HG02588 (cell line): ENCODE measurements at regions not wholly inside any gene's neighbourhood (a gene's known extent, or its start where the extent isn't known, plus 50 kb on each side); places are given as distances from the start of the nearest gene placed in this dataset.
"Not testable (repeated sequence)": the region's sequence is repeated elsewhere in the genome, so short reads cannot be mapped to it uniquely, and the experiment has no call there.

Experiments
- ATAC-seq: cut with Tn5 transposase; IDR thresholded peaks from one replicate; pipeline ENCODE4 v1.9.1; 2021; ENCODE audit warnings: mild to moderate bottlenecking, moderate library complexity; ENCODE audit not compliant: unreplicated experiment

- no peak for ATAC-seq
These were observed 134.1 kb upstream of the RXFP2 start for GRCh38 chr13:31605076-31605860.

- ATAC-seq: not testable (repeated sequence)
These were observed 131.8 kb upstream of the RXFP2 start for GRCh38 chr13:31607531-31607930.

- ATAC-seq: not testable (repeated sequence)
These were observed 130.5 kb upstream of the RXFP2 start for GRCh38 chr13:31608780-31609179.

- ATAC-seq: no peak
These were observed 128.9 kb upstream of the RXFP2 start for GRCh38 chr13:31610270-31610998.

- ATAC-seq: no peak
These were observed 128.1 kb upstream of the RXFP2 start for GRCh38 chr13:31611214-31611613.

GRCh38 chr13:31614073-31614472 lies 125.3 kb upstream of the RXFP2 start:
- ATAC-seq: no peak

- no peak for ATAC-seq
These were observed 124.6 kb upstream of the RXFP2 start for GRCh38 chr13:31614704-31615103.

- no peak for ATAC-seq
These were observed 114.2 kb upstream of the RXFP2 start for GRCh38 chr13:31625115-31625514.

GRCh38 chr13:31627097-31627845 lies 112.1 kb upstream of the RXFP2 start:
- no peak for ATAC-seq

- no peak for ATAC-seq
These were observed 110.1 kb upstream of the RXFP2 start for GRCh38 chr13:31629085-31629780.

GRCh38 chr13:31631071-31631470 lies 108.3 kb upstream of the RXFP2 start:
- no peak for ATAC-seq

- no peak for ATAC-seq
These were observed 107.6 kb upstream of the RXFP2 start for GRCh38 chr13:31631746-31632145.

GRCh38 chr13:31638577-31638976 lies 100.7 kb upstream of the RXFP2 start:
- no peak for ATAC-seq

- ATAC-seq: no peak
These were observed 99.7 kb upstream of the RXFP2 start for GRCh38 chr13:31639443-31640163.

- no peak for ATAC-seq
These were observed 89.6 kb upstream of the RXFP2 start for GRCh38 chr13:31649766-31650165.

- ATAC-seq: no peak
These were observed 85.6 kb upstream of the RXFP2 start for GRCh38 chr13:31653730-31654129.

GRCh38 chr13:31663880-31664585 lies 75.3 kb upstream of the RXFP2 start:
- ATAC-seq: no peak

- no peak for ATAC-seq
These were observed 68.3 kb upstream of the RXFP2 start for GRCh38 chr13:31670831-31671617.

- no peak for ATAC-seq
These were observed 65.3 kb upstream of the RXFP2 start for GRCh38 chr13:31674051-31674450.
